ENCODE measurements at regions not wholly inside any gene's neighbourhood (a gene's known extent, or its start where the extent isn't known, plus 50 kb on each side); places are given as distances from the start of the nearest gene placed in this dataset.
A peak's percentile ranks its signal among the peaks of the same experiment; 100 is the strongest.

- DNase-seq, result peak; percentile 73 to 76
Measured at GRCh38 chr3:168427835-168428475, 332.2 kb upstream of the GOLIM4 start.

- DNase-seq, result no peak
Measured at GRCh38 chr3:168427156-168427555, 331.4 kb upstream of the GOLIM4 start.

DNA sequence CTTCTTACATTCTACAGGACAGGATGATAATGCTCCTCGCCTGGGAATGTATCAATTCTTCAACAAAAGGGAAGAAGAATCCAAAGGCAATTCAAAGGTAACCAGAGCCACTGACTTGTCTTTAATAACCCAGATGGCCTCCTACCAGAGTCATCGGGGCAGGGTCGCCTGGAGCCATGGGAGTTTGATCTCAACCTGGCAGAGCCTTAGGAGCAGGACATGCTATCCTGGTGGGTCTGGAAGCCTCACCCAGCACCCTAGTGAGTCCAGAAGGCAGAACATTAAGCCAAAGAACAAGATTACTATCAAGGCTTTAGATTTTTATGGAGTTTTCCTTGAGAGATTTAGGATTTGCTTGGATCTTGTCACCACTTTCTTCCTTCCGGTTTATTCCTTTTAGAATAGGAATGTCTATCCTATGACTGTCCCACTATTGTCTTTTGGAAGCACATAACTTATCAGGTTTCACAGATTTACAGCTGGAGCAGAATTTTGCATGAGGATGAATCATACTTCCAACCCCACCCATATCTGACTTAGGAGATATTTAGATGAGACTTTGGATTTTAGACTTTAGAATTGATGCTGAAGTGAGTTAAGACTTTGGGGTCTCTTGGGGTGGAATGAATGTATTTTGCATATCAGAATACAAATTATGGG lies 330.3 kb upstream of the GOLIM4 start:
- DNase-seq, result no peak

DNA sequence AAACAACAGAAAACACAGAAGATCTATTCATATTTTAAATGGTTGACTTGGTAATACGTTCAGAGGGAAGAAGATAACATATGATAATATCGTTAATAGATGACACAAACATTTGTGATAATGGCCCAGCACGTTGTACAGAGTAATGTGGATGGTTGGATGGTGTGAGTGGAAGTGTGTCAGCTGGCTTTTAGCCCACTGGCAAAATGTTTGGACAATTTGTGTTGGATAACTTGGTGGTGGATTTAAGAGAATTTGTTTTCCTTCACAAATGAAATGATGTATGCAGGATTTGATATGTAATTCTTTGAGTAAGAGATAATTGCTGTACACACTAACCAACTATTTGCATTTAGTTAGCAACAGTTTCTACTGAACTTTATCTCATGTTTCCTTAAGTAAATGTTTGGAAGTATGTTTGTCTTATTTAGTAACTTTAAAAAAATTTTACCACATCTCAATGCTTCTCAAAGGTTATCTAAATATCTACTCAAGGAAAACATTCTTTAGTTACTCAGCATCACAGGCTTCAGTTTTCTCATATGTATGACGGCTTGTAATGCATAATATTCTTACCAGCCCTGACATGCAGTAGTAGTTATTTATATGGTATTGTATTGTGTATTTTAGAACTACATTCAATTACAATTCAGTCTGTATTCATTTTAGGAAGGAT lies 328.5 kb upstream of the GOLIM4 start:
- DNase-seq, result no peak

- no peak for DNase-seq
Measured at GRCh38 chr3:168422843-168423242, 327.1 kb upstream of the GOLIM4 start.

GRCh38 chr3:168419091-168419490 lies 323.4 kb upstream of the GOLIM4 start:
- no peak for DNase-seq

DNA sequence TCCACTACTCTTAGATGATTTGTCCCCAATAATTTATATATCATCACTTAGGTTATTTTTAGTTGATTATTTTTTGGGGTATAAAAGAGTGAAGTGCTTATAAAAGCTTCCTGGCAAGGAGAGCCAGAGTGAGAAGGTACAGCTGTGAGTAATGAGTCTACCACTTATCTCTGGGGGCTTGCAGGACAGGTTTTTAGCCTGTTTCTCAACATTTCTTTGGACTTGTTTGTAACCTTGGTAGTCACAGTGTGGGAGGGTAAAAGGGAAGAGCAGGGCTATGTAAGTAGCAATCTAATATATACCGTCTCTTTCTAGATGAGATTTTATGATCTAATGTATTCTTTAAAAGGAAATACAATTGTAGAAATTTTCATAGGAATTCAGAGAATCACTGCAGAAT lies 321.3 kb upstream of the GOLIM4 start:
- no peak for DNase-seq

DNA sequence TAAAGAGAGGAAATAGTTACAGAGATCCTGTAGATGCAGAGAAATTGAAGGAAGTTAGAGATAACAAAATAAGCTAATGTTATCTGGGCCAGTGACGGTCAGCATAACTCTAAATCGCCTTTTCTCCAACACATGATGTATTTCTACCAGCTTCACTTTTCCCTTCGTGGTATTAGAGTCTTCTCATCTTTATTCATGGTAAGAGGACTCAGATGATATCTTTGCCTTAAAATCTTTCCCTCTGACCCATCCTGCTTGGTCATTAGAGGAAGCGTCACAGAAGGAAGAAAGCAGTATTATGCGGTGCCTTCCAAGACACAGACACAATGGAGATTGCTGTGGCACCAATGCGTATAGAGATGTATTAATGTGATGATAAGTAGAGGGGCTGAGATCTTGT lies 320.7 kb upstream of the GOLIM4 start:
- no peak for DNase-seq

DNA sequence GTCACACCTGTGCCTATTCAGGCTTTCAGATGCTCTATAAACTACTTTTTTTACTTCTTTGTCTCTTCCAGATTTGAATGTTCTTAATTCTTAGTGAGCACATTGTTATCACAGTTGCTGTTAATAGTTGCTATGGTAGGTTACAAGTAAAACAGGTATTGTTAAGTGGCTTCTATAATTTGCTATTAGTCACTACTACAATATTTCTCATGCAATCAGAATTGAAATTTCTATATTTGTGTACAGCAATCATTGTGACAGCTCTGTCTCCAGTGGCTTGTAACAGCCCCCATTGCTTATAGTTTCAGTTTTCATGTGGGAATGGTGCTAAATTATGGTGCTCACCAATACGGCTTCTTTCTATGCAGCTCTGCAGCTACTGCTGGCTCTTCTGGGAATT lies 318.4 kb upstream of the GOLIM4 start:
- DNase-seq, result no peak

GRCh38 chr3:168407381-168407780 lies 311.7 kb upstream of the GOLIM4 start:
- no peak for DNase-seq

DNA sequence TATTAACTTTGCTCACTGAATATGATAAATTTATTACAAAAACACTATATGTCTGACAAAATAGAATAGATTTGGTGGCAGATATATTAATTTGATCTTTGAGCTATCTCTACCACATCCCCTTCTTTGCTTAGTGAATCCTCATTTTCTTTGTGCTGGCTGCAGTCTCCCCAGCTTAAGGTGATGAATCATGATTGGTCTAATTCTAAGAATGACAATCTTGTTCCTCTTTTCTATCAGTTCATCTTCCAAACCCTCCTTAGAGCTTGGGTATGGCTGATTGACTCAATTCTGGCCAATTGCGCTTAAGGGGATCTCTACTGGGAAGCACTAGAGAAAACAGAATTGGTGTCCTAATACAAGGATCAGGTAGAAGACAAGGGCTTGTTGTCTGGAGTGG lies 309.6 kb upstream of the GOLIM4 start:
- DNase-seq, result peak; percentile 17 to 25

DNA sequence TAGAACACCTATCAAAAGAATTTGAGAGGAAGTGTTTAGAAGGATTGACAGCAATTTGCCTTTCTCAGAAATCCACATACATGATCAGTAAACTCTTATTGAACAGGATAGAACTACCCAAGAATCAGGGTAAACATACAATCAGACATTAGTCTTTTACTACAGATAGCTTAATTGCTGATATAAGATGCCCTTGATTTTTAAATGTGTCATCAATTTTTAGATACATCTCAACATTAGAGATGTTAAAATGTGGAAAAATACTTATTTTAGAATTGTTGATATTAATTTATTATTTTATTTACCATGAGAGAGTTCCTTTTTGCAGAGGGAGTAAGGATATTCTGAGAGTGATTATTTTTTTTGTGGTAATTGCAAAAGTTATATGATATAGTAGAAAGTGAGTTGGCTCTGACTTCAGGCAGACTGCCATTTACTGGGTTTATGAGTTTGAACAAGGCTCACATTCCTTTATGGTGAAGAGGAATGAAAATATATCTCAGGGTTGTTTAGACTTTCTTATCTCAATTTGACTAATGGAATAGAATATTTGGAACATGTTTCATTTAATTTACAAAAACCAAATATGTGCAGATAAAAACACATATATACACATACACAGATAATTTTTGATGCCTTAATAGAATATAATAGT lies 302.8 kb upstream of the GOLIM4 start:
- DNase-seq, result no peak

DNA sequence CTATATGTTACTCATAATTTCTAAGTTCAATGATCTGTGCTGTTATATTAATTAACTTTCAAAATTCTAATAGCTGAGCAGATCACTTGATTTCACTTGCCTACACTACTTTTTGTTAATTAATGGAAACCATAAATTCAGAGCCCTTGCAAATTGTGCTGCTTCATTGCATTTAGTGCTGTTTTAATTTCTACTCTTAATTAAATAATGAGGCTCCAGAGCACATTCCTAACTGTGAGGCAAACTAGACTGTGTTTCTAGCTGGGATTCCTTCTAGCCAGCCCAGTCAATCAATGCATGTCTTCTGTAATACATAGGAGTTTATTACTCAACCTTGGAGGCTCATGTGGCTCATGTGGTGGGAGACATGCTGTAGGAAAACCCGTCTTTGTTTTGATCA lies 301.1 kb upstream of the GOLIM4 start:
- no peak for DNase-seq

GRCh38 chr3:168395551-168395950 lies 299.8 kb upstream of the GOLIM4 start:
- DNase-seq, result no peak

DNA sequence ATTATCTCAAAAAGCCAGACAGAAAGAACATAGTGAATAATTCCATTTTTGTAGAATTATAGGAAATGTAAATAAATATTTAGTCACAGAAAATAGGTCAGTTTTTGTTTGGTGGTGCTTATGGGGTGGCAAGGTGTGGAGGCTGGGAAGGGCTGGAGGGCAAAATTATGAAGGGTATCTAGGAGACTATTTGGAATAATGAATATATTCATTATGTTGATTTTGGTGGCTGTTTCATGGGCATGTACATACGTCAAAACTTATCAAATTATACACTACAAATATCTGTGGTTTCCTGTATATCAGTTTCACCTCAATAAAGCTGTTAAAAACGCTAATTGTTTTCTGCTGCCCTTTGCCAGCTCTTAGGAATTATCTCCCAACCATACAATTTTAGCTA lies 298.7 kb upstream of the GOLIM4 start:
- no peak for DNase-seq

DNA sequence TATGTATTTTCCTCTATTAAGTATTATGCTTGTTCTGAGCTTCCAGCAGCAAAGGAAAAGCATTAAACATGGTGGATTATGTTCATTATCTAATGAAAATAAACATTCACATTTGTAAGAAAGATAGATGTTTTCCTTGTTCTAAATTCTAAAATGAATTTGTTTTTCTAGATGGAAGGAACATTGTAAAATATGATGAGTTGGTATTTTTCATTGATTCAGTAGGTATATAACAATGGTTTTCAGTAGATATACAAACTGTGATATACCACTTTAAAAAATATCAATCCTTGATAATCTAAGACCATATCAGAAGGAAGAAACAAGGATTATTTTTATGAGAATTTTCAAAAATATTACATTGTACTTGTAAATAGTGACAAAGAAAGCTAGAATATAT lies 290.6 kb upstream of the GOLIM4 start:
- no peak for DNase-seq

DNA sequence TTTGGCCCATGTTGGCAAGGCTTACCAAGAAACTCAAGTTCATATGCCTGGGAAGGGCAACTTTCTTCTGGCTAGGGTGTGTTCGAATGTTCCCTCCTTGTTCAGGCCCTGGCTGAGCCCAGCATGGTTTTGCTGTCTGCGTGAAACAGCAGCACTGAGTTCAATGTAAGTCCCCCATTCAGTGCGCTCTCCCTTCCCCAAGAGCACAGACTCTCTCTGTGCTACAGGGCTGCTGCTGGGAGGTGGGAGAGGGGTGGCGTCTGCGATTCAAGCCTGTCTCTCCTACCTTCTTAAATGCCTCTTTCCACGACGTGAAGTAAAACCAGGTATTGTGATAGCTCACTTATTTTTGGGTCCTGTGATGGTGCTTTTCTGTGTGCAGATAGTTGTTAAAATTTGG lies 289.3 kb upstream of the GOLIM4 start:
- DNase-seq, result no peak

GRCh38 chr3:168383573-168383972 lies 287.8 kb upstream of the GOLIM4 start:
- DNase-seq, result no peak

DNA sequence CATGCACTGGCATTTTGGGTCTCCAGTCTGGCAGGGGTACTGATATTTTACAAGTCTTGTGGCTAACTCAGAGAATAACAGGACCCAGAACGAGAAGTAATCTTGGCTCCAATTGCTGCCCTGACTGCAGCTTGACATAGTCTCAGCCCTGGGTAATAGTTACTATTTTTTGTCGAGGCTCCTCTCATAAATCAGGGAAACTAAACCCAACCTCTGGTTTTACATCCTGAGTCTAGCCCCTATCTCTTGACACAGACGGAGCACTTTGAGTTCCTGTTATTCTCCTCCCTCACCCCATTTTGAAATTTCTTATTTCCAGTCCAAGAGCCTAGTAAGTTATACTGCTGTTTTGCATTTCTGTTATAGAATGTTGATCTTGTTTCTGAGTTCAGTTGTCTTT lies 276.1 kb upstream of the GOLIM4 start:
- no peak for DNase-seq

DNA sequence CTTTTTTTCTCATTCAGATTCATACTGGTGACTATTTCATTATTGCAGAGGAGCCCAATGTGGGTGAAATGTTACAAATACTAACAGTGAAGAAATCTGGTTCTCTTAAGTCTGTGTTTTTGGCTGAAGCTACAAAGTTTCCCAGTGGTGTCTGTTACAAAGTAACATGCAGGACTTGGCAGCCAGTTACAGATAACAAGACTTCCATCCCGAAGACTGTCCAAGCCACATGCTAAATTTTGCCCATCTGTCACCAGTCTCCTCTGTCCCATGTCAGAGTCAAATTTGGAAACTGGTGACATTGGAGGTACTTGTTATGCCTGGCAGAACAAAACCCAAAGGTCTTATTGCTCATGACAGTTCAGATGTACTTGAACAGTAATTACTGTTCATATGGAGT lies 269.2 kb upstream of the GOLIM4 start:
- no peak for DNase-seq

DNA sequence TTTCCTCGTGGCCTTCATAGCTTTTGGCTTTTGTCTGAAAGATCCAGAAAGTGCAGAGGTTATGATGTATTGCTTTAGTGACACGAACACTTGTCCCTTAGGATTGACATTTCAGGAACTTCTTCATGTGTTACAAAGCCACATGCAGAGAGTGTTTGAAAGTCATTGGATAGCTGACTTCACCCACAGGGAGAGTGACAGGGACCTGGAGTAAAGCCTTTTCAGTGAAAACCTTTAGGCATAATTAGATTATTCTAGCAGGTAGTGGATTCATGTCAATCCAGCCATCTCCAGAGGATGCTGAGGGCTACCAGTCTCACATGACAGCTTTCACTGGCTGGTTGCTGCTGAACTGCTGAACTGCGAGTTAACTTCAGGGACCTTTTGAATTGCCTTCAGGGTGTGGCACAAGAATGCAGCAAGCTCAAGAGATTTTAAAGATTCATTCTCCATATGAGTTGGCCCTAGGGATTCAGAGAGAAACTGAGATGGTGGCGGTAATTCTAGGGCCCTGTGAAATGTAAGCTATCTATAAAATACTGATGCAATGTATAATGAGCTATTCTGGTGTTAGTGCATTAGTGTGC lies 267.0 kb upstream of the GOLIM4 start:
- DNase-seq, result no peak

DNA sequence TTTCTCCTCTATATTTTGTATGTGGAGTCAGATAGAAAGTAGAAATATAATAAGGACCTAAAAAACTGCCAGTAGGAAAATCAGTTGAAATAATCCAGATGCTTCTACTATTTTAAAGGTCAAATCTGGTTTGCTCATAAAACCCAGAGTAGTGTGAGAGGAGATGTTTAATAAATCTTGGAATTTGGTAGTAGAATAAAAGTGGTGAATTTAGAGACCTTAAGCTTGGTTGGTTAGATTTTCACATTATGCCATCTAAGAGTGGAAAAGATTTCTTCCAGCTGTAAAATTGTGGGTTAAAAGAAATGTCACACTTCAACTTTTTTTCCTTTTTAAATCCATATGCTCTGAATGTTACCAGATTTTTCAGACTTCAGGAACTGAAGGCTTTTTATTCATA lies 266.4 kb upstream of the GOLIM4 start:
- no peak for DNase-seq

GRCh38 chr3:168360993-168361392 lies 265.3 kb upstream of the GOLIM4 start:
- DNase-seq, result no peak
